Ovary (tissue), 3 donors: ENCODE measurements at regions not wholly inside any gene's neighbourhood (a gene's known extent, or its start where the extent isn't known, plus 50 kb on each side); places are given as distances from the start of the nearest gene placed in this dataset.

Experiments used
- CTCF ChIP-seq, 3 donors: fragments of 450-650 bp in 2 of 3; fragments of 200-600 bp in 1 of 3; IDR thresholded peaks; one replicate each; pipeline versions ENCODE4 v1.5.1 to v1.8.0; 2016 to 2022; ENCODE audit warnings: antibody characterized with exemption in 3 of 3, mild to moderate bottlenecking in 1 of 3
- POLR2A ChIP-seq: fragments of 450-650 bp; IDR thresholded peaks from one replicate; pipeline ENCODE4 v1.6.1; 2017; ENCODE audit warnings: antibody characterized with exemption, mild to moderate bottlenecking, moderate library complexity
- donor health status: DM: no; HTN: no; CAD: no.

- TF ChIP-seq CTCF (IDR thresholded peaks at IDR 0.05) (peak; percentile 30 to 38 (median 32)), POLR2A (no peak)
These were observed 119.4 kb downstream of the GNAT3 start for GRCh38 chr7:80392229-80393169.
